CD4-positive, alpha-beta T cell treated with Interleukin-4 for 4 hours (primary cell): ENCODE measurements at regions not wholly inside any gene's neighbourhood (a gene's known extent, or its start where the extent isn't known, plus 50 kb on each side); places are given as distances from the start of the nearest gene placed in this dataset.
"Not testable (repeated sequence)": the region's sequence is repeated elsewhere in the genome, so short reads cannot be mapped to it uniquely, and the experiment has no call there.

Source experiments
- DNase-seq: peaks from one replicate; pipeline ENCODE4 v3.0.0-alpha.2; 2020

GRCh38 chr22:22374163-22374562 is 129.6 kb downstream of the VPREB1 start:
- no peak for DNase-seq

DNA sequence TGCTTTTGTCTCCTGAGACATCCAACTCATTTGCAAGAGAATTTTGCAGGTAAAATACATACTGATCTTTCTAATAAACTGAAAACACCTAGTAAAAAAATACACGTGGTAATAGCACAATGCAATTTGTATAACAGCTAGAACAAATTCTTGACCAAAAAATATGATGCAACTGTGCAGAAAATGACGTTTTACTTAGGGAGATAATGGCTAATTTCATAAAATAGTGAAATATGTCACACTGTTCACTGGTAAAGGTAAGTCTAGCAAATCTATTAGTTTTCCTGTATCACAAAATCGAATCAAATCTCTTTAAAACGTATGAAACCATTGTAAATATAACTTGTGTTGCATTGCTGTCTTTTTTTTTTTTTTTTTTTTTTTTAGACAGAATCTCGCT is 130.0 kb downstream of the VPREB1 start:
- DNase-seq, result no peak

- DNase-seq, result no peak
Measured at GRCh38 chr22:22375576-22376351, 131.2 kb downstream of the VPREB1 start.

DNA sequence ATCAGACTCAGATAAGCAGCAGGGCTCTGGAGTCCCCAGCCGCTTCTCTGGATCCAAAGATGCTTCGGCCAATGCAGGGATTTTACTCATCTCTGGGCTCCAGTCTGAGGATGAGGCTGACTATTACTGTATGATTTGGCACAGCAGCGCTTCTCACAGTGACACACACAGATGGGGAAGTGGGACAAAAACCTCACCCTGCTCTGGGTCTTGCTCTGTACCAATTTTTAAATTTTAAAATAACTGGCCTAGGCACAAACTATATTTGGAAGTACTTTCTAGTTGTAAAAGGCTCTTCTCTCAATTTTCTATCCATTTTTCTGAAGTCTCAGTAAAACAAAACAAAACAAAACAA is 131.7 kb downstream of the VPREB1 start:
- no peak for DNase-seq

DNA sequence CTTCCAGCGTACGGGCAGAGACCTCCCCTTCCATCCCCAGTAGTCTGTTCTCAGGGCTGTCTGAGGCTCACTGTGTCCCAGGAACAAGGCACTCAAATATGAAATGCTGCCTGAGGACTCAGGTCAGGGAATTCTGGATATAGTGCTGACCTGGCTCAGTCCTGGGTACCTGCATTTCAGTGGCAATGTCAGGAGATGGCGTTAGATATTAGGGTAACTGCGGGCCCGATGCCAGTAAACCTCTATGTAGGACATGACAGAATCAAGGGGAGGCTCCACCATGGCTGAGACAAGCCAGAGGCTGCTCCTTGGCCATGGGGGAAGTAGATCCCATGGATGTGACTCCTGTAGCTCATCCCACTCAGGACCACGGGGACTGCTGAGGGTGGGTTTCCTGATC is 131.7 kb downstream of the ZNF280B start:
- DNase-seq, result not testable (repeated sequence)

- DNase-seq, result no peak
Measured at GRCh38 chr22:22377335-22377734, 131.2 kb downstream of the ZNF280B start.

DNA sequence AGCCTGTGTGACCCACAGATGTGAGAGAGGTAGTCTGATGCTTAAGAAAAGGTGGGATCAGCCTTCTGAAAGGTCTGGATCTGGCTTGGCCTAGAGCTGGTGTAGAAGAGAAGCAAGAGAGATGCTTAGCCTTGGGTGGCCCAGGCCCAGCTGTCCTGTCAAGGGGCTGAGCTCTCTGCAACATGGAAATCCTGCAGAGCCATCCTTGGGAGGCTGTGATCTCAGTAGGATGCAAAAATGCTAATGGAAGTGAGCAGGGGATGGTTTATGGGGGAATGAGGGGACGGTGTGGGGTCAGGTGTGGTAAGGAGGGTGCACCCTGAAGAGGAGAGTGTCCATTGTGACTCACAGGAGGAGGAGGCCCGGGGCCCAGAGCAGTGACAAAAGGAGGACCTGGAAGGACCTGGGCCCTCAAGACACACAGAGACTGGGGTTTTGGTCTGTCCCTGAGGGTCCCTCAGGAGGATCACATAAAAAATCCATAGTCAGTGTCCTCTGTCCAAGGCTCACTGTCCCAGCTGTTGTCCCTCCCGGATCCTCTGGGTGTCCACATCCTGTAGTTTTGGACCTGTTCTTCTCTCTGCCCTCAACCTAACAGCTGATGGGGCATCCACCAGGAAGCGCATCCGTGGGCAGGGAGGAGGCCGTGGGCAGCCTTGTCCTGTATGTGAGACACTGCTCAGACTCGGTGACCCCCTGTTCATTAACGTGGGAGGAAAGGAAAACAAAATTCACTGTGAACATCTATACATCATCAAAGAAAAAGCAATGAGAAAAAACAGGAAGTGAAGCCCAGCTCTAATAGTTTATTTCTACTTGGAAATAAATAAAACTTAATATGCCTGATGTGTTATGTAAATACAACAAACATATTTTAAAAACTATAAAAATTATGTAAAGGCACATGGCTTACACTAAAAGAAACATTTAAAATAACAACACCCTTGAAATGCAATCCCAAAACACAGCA is 129.8 kb downstream of the ZNF280B start:
- no peak for DNase-seq

DNA sequence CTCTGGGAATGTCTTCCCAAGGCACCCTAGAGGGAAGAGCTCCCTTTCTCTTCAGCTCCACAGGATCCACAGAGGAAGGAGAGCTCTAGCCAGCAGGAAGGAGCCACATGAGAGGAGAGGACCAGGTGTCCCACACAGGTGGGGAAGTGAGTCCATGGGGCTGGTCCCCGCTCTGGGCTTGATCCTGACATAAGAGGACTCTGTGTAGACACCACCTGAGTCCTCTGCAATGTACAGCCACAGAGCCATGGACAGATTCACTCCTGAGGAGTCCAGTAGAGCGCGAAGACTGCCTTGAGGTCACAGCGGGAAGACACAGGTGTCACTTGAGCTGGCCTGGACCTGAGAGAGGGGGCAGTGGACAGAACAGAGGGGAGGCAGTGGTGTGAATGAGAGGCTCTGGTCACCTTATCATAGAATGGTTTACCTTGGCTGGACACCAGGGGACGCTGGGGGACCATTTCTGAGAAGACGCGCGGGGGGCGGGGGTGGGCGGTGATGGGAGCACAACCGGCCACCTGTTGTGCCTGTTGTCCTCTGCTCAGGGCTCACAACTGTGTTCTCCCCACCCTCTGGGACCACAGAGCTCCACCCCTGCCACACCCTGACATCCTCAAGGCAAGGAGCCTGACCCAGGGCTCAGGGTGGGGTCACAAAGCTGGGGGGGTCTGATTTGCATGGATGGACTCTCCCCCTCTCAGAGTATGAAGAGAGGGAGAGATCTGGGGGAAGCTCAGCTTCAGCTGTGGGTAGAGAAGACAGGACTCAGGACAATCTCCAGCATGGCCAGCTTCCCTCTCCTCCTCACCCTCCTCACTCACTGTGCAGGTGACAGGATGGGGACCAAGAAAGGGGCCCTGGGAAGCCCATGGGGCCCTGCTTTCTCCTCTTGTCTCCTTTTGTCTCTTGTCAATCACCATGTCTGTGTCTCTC is 128.2 kb downstream of the ZNF280B start:
- no peak for DNase-seq

DNA sequence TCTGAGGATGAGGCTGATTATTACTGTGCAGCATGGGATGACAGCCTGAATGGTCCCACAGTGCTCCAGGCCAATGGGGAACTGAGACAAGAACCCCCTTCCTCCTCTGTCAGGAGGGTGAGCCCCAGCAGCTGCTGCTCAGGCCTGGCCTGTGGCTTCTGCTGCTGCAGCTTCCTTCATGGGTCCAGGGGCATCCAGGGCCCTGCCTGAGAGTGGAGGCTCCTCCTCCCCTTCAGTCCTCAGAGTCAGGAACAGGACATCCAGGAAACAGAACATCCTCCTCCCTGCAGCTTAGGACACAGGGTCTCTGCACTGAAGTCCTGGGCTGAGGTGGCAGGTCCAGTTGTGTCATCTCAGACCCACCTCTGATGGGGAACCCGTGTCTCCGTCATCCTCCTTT is 127.2 kb downstream of the ZNF280B start:
- DNase-seq, result not testable (repeated sequence)

- no peak for DNase-seq
Measured at GRCh38 chr22:22384267-22384666, 124.3 kb downstream of the ZNF280B start.

GRCh38 chr22:22384668-22385244 is 123.8 kb downstream of the ZNF280B start:
- no peak for DNase-seq

DNA sequence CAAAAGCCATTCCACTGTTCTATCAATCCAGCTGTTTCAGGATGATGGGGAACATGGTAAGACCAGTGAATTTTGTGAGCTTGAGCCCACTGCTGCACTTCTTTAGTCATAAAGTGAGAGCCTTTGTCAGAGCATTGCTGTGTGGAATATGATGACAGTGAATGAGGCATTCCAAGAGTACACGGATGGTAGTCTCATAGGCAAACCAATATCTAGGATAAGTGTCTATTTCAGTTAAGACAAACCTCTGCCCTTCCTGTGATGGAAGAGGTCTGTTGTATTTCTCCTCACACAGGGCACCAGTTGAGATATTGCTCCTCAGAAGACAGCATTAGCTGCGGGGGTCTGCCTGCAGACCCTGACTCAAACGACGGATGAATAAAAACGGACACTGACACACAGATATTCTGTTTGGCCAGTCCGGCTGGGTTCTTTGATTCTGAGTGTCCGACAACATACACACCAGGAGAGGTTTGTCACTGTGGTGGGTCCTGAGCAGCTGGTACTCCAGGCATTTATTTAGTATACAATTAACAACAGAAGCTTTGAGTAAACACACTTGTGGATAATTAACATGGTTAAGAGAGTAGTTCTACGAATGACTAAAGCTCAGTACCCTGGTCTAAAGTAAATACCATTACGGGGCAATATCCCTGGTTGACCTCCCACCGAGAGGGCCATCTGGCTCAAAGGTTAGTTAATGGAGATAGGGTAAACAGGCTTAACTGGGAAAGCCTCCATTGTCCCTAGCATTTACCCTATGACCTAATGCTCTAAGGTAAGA is 121.7 kb downstream of the ZNF280B start:
- no peak for DNase-seq

DNA sequence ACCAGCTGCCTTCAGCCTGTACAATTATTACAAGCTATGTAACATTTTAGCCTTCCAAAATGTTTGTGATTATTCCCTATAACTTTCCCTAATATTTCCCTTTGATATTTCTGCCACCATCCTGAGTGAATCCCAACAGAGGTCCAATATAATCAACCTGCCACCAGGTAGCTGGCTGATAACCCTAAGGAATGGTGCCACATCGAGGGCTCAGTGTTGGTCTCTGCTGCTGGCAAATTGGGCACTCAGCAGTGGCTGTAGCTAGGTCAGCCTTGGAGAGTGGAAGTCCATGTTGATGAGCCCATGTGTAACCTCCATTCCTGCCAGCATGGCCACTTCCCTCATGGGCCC is 121.2 kb downstream of the ZNF280B start:
- no peak for DNase-seq

GRCh38 chr22:22388090-22388489 is 120.5 kb downstream of the ZNF280B start:
- DNase-seq, result no peak

- DNase-seq, result no peak
Measured at GRCh38 chr22:22388494-22388893, 120.0 kb downstream of the ZNF280B start.

GRCh38 chr22:22389467-22389866 is 119.1 kb downstream of the ZNF280B start:
- DNase-seq, result no peak

DNA sequence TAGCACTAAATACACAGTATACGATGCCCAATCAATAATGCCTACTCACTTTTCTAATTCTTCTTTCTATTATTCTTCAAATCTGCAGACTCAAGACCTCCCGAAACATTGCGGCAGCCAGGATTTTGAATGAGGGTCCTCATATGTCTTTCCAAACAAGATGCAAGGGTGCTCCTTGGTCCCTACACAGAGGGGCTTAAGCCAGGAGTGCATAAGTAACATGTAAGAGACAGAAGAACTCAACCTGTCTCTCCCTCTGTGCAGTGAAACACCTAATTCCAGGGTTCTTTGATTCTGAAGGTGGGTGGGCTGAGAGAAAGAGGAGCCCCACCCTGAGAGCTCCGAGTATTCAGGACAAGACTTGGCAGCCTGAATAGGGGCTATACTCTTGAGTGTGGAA is 117.6 kb downstream of the ZNF280B start:
- DNase-seq, result no peak

- DNase-seq, result no peak
Measured at GRCh38 chr22:22391543-22391942, 117.0 kb downstream of the ZNF280B start.

- DNase-seq, result no peak
Measured at GRCh38 chr22:22392131-22392530, 116.4 kb downstream of the ZNF280B start.

DNA sequence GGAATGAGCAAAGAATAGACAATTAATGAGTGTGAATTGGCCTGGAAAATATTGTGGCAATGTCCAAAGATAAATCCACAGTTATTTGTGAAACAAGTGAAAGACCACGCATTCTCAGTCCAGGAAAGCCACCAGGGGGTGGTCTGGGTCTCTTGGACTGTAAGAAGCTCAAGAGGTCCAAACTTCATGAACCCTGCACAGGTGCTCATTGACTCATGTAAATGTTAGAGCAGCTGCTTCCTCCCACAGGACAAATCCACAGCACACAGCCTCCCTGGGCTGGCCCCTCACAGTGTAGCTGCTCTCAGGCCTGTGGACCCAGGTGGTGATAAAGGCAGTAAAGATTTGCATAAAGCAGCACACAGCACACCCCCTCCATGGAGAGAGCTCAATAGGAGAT is 114.0 kb downstream of the ZNF280B start:
- DNase-seq, result no peak

DNA sequence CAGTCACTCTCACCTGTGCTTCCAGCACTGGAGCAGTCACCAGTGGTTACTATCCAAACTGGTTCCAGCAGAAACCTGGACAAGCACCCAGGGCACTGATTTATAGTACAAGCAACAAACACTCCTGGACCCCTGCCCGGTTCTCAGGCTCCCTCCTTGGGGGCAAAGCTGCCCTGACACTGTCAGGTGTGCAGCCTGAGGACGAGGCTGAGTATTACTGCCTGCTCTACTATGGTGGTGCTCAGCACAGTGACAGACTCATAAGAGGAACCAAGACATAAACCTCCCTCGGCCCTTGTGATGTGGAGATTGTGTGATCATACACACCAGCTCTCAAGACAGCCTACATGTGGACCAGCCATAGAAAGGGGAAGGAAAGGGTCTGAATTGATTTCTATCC is 113.3 kb downstream of the ZNF280B start:
- DNase-seq, result no peak

DNA sequence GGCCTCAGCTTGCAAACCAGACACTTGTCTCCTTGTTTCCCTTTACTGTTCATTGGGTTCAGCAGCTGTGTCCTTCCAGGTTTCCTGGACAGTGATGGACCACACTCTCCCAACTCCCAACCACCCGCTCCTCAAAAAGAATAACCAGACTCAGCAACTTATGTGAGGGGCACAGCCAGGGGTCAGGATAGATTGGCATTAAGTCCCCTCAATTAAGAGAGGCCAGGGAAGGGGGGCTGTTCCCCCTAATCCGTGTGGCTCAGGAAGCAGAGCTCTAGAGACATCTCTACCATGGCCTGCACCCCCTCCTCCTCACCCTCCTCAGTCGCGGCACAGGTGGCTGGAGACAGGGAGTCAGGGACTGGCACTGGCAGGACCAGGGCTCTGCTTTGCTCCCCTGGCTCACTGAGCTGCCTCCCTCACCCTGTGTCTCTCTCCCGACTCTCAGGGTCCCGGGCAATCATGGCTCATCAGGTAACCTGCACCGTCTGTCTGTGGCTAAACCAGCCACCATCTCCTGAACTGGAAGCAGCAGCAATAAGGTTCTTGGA is 111.7 kb downstream of the ZNF280B start:
- no peak for DNase-seq
